ENCODE measurements at regions not wholly inside any gene's neighbourhood (a gene's known extent, or its start where the extent isn't known, plus 50 kb on each side); places are given as distances from the start of the nearest gene placed in this dataset.

DNA sequence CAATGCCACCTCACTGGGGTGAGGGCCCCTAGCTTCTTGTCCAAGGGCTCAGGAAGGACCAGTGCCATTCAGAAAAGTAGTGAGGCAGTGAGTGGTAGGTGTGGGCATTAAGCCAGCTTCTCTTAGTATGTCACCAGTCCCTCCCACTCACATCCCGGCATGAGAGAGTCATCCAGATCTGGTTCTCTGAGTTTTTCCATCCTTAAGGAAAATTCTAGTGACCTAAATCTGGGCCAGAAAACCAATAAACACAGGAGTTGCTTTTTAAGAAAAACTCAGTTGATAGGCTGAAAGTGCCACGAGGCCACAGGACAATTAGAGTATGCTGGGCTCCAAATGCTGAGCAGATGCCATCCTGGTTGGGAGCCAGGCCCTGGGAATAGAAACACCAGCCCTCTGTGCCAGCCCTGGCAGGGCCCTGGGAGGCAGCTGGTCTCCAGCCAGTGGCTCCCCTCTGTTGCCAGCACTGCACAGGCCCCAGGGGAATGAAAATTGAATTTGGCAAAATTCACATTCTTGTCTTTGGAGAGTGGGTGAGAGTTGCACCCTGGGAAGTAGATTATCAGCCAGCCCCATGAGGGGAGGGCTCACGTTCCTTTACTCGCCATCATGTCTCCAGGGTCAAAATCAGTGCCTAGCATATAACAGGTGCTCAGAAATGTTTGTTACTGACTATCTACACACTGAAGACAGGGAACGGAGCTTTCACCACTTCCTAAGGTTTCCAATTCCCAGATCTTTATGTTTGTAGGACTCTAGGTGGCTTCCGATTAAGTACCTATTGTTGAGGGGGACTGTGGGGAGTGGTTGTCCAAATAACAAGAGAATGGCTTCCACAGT, 52.8 kb downstream of the FAM43A start:
- peak; percentile 71 for DNase-seq (ENCODE audit: low spot score)

DNA sequence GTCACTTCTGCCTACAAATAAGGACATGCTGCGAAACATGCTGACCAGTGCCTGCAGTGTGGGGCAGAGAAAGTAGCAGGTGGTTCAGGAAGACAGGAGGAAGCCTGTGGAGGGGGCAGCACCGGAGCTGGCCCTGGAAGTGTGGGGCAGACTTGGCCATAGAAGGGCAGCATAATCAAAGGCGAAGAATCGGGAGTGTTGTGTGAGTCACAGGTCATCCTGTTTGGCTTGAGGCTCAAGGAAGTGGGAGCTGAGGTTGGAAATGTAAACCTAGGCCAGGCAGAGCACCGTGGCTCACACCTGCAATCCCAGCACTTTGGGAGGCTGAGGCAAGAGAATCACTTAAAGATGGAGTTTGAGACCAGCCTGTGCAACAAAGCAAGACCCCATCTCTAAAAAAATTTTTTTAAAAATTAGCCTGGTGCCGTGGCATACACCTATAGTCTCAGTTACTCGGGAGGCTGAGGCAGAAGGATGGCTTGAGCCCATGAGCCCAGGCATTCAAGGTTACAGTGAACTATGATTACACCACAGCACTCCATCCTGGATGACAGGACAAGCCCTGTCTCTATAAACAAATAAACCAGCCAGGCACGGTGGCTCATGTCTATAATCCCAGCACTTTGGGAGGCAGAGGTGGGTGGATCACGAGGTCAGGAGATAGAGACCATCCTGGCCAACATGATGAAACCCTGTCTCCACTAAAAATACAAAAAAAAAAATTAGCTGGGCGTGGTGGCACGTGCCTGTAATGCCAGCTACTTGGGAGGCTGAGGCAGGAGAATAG, 54.0 kb downstream of the FAM43A start:
- DNase-seq (ENCODE audit: low spot score) = no peak

DNA sequence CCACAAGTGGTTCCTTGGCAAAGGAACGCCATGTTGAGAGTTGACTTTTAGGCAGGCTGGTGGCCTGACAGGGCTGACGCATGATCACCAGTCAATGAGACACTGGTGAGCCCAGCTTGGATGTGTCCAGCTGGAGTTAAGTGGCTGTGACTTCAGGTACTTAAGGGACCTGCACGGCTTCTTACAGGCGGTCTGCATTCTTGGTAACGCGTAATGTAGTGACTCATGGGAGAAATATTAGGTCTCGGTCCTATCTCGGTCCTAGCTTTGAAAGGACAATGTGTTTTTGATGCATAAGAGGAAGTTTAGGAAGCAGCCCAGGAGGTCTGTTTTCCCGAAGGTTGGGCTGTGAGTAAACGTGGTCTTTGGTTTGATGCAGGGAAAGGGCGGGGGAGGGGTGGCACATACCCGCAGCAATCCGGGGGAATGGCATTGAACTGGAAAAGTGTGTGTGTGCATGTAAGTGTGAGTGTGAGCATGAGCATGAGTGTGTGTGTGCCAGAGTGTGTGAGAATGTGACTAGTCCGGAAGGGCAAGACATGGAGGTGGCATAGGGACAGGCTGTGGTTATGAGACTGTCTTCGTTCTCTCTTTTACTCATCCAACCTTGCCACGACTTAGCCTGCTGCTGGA, 55.3 kb downstream of the FAM43A start:
- peak; percentile 93 for DNase-seq (ENCODE audit: low spot score)

DNA sequence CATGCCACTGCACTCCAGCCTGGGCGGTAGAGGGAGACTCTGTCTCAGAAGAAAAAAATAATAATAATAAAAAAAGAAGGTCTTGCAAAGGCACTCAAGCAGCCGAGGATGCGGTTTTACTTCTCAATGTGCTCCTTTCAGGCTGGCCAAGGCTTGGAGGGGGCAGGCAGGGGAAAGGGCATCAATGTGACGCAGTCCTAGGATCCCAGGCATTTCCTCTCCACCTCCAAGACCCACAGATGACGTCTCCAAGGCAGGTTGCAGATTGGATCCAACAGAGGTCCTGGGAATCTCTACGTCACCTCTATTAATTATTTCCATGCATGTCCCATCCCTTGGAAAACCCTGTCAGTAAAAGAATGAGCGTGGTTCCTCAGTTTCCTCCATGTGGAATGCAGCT, 56.2 kb downstream of the FAM43A start:
- DNase-seq (ENCODE audit: low spot score) = no peak

DNA sequence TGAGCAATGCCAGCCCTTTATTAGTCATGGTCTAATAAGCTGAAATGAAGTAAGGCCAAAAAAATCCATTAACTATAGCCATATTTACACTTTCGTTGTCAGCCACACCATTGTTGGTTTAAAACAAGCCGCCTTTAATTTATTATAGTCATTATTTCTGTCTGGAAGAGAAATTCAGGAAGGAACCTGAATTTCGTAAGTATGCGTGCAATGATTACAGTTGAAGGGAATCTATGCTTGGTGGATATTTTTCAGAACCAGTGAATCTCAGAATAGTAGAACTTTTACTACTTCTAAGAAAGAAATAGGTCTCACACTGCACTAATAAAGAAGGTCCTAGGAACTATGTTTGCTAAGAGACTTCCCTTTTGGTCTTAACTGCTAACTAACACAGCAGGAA, 59.1 kb downstream of the FAM43A start:
- no peak for DNase-seq (ENCODE audit: low spot score)

DNA sequence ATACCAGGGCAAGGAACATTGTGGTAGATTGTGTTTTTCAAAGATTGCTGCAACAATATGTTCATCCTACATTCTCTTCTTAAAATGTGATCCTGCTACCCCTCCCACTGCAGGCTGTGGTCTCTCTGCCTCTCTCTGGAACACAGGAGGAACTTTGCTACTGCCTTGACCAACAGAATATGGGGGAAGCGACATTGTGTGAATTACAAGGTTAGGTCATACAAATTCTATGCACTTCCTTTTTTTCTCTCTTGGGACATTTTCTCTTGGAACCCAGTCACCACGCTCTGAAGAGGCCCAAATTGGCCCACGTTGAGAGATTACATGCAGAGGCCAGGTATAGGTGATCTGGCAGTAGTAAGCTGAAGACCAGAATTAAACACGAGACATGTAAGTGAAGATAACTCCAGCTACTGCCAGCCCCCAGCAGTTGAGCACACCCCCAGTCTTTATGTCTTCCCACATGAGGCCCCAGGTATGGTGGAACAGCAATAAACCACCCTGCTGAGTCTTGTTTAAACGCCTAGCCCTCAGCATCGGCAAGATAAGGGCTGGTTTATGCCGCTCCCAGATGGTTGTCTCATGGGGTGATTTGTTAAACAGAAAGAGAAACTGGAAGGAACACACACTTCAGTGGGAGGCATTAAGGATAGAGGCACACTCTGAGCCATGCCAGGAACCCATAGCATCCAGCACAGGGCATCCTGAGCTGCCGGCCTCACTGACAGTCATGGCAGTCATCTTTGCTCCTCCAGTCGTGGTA, 59.9 kb downstream of the FAM43A start:
- DNase-seq (ENCODE audit: low spot score) = no peak

DNA sequence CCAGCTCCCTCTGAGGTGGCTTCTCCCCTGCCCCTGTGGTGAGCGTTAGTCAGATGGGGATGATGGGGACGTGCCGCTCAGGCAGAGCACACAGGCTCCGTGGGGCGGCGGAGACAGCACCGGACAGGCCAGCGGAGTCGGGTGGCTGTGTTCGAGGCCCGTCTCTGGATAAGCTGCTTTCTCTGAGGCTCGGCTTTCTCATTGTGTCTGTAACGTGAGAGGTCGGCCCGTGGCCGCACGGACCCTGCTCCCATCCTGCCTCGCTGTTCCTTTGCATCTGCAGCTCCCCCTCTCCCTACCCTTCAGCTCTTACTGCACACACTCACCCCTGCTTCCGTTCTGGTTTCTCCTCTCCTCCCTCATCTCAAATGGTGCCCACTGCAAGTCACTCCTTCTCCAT, 62.5 kb downstream of the FAM43A start:
- no peak for DNase-seq (ENCODE audit: low spot score)

DNA sequence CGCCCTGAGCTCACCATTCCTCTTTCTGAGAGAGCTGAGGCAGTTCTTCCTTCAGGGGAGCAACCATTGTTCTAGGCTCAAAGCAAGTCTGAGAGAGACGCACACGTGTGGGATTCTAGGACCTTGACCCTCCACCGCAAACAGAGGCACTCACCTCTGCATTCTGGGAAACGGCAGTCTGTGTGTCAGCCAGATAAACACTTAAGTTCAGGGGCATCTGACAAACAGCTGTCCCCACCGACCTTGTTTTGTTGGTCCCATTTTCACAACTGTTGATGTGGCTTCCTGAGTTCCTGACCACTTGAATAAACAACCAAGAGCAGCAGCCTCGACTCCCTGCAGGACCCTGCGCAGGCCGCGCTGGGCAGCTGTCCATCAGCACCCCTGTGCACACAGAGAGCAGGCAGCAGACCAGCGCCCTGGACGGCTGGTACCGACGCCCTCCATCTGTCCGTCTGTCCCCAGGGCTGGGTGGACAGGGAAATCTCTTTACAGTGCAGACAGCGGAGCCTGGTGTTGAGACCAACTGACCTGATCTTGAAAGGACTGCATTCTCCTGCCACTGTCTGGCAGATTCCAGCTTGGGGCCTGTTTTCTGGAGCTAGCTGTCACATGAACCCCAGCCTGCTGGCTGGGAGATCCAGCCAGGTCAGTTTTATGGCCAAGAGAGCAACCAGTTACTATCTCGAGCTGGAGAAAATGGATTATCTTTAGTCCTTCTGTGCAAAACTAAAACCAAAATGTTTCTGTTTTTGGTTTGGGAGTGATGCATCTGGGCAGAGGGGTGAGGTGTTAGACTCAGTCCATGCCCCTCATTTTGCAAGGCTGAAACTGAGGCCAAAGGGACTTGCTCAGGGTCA, 64.2 kb downstream of the FAM43A start:
- DNase-seq (ENCODE audit: low spot score) = no peak

DNA sequence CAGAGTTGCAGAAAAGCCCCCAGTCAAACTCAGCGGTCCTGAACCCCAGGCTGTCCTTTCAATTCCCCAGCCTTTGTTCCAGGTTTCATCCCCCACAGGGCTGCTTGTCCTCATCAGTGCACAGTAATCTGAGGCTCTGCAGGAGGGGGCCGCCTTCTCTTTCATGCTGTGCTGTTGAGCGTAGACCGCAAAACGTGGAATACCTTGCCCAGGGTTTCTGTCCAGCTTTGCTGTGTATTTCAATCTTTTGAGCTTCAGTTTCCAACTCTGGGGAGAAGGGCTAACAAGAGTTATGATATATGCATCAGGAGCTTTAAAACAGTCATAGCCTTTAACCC, 64.8 kb downstream of the FAM43A start:
- DNase-seq (ENCODE audit: low spot score) = no peak

DNA sequence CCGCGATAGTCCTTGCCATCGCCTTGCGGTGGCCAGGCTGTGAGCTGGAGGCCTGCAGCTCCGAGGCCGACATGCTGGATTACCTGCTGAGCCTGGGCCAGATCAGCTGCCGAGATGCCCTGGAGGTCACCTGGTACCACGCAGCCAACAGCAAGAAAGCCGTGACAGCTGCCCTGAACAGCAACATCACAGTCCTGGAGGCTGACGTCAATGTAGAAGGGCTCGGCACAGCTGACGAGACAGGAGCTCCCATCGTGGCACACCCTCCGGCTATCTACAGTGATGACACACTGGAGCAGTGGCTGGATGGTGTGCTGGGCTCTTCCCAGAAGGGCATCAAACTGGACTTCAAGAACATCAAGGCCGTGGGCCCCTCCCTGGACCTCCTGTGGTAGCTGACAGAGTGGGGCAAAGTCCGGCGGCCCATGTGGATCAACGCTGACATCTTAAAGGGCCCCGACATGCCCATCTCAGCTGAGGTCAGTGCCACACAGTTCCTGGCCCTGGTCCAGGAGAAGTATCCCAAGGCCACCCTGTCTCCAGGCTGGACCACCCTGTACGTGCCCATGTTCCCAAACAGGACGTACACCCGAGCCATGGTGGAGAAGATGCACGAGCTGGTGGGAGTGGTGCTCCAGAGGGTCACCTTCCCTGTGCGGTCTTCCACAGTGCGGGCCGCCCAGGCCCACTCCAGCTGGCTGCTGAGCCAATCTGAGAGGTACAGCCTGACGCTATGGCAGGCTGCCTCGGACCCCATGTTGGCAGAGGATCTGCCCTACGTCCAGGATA, 70.2 kb downstream of the FAM43A start:
- DNase-seq (ENCODE audit: low spot score) = no peak

DNA sequence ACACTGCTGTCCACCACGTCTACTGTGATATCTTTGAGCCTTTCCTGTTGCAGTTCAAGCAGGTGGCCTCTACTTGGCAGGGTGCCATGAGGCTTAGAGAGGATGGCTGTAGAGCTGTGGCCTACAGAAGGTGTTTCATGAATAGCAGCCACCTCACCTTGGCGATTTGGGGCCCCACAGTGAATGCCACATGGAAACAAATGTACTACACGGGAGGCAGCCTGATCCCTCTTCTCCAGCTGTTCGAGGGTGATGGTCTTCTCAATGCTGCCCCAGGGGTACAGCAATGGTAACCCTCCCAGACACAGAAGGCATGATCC, 70.7 kb downstream of the FAM43A start:
- DNase-seq (ENCODE audit: low spot score) = no peak

DNA sequence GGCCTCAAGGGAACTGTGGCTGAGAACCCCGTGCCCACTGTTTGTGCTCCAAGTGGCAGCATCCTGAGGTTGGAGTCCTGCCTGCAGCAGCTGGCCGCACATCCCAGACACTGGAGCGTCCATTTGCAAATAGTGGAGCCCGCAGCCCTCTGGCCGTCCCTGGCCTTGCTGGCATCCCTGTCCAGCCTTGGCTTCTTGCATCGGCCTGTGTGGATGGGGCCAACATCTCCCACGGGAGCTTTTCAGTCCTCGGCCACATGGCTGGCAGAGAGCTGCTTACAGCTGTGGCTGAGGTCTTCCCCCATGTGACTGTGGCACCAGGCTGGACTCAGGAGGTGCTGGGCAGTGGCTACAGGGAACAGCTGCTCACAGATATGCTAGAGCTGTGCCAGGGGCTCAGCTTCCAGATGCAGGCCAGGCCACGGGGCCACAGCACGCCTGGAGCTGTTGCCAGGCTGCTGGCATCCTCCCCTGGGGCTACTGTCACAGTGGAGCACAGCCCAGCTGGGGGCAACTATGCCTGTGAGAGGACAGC, 71.2 kb downstream of the FAM43A start:
- no peak for DNase-seq (ENCODE audit: low spot score)

DNA sequence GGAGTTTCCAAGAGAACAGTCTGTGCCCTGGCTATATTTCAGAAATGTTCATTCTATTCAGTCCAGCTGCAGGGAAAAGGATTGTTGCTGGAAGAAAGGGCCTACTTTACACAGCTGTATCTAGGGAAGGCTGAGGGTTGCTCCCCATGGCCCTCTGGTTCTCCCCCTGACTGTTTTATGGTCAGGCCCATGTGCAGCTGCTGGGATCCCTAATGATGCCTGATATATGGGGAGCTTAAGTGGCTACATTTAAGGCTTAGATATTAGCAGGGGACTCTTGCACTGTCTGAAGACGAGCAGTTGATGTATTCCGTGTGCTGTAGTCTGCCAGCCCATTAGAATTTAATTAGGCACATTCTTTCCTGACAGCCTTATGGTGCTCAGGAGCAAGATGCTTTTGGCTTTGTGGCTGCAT, 72.0 kb downstream of the FAM43A start:
- DNase-seq (ENCODE audit: low spot score) = no peak

DNA sequence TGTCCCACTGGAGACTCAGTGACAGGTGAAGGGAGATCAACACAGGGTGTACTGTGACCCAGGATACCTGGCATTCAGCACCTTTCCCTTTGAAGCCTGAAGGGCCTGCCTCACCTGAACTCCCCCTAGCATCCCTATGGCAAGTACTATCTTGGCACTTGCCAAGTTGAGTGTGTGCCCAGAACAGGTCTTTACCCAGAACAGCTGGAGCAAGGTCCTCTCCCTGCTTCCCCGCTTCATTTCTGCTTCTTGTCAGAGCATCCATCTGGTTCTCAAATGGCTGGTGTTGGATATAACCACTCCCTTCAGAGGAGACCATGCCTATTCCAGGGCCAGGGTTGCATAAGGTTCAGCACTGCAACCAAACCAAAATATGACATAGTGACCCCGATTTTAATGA, 73.0 kb downstream of the FAM43A start:
- no peak for DNase-seq (ENCODE audit: low spot score)

DNA sequence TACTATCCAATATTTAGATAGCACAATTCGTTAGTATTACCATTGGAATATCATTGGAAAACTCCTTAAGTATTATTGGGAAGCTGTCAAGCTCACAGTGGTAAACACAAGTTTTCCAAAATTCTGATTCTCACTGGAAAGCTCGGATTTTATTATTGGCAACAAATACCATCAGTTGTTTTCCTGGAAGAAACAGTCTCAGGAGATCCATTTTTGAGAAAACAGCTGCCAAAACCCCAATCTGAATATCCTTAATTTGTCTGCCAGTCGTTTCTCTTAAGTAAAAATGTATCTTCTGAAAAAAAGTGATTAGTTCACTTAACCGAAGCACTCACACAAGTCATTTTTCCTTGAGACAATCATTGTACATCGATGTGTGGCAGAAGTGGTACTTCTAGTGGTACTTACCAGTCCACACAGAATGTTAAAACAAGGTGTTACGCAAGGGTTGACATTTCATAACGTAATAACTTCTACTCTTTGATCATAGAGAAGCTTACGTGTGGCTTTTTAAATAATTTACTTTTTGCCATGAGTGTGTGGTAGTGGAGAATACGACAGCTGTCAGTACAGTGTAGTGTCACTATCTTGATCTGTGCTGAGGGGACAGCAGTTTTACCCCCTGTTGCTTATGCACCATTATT, 74.9 kb downstream of the FAM43A start:
- no peak for DNase-seq (ENCODE audit: low spot score)

DNA sequence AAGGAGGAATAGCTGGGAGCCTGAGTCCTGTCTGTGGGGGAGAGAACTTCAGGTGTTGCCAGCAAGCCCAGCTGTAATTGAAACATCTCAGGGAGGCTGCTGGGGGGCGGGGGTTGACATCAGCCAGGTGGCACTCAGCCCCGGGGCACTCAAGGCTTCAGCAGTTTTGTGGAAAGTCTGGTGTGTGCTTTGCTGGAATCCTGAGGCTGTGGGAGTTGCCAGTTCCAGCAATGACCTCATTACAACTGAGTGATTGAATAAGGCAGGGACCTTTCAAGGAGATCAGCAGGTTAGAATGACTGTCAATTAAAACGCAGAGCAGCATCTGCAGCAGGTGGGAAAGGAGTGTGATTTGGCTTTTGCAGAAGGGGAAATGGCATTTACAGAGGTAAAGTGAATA, 75.7 kb downstream of the FAM43A start:
- DNase-seq (ENCODE audit: low spot score) = no peak

DNA sequence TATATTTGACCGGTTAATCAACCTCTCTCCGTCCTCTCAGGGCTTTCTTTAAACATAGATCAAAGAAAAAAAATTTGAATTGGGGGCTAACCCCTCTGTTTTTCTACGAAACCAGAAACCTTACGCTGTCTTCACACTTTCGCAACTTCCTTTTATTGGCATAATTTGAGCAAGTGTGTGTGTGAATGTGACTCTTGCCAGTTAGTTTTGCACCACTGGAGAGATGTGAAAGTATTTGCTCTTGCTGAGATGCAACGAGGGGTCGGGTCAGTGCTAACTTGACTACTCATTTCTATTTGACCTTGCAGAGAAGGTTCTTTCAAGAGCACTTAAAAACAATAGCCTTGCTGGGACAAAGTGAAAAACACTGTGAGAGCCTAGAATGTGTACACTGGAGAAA, 81.2 kb downstream of the FAM43A start:
- no peak for DNase-seq (ENCODE audit: low spot score)

DNA sequence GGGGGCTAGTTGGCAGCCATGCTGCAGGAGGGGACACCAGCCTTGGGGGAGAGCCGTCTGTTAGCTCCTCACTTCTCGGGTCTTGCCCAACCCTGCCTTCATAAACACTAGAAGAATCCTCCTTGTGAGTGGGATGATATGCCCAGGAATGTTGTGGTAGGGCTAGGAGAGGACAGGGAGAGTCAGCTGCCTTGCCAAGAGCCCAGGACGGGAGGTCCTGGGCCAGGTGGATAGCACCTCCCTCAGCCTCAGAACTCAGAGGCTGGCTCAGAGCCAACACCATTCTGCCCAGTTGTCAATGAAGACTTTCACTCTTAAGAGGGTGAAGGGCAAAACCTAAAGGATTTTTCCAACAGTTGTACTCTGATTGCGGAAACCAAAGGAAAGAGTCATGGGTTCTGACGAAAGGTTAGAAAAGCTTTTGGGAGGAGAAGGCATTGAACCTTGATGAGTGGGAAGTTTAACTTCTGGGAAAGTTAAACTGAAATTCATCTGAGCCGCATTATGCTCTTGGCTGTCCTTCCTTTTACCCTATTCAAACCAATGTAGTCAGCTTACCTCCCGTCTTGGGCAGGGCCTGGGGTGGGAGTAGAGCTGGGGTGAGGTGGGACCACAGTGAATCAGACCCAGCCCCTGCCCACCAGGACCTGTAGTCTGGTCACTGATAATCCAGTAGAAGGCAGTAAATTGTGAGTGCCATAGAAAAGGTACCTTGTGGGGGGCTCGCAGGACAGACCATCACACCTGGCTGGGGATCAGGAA, 81.9 kb downstream of the FAM43A start:
- no peak for DNase-seq (ENCODE audit: low spot score)

DNA sequence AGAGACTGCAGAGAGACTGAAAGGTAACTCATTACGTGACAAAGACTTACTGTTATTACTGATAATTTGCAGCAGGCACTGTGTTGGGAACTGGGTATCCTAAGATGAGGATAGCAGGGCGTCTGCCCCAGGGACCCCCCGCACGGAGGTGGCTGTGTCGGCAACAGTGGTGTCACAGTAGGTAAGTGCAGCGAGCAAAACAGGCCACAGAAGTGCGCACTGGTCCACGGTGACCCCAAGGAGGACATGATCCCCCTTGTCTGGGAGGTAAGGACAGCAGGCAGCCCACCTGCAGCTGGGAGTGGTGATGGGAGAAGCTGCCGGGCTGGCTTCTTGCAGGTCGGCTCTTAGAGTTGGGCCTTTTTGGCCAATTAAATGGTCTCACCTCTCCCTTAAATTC, 82.9 kb downstream of the FAM43A start:
- no peak for DNase-seq (ENCODE audit: low spot score)

All from COLO829 (cell line).